ENCODE measurements at regions not wholly inside any gene's neighbourhood (a gene's known extent, or its start where the extent isn't known, plus 50 kb on each side); places are given as distances from the start of the nearest gene placed in this dataset.

GRCh38 chr6:40274058-40274457 lies 313.1 kb downstream of the LRFN2 start:
- no peak overlapping the region for H3K4me2 ChIP-seq (ENCODE audit: low read length)
- no peaks in the 10 kb centered on the region for H3K4me1 ChIP-seq
- H3K36me3 ChIP-seq (ENCODE audit: control insufficient read depth, insufficient read depth, low read length), result no peaks in the 10 kb centered on the region
- H3K9ac ChIP-seq, result no peak overlapping the region
- TF ChIP-seq CTCF (IDR thresholded peaks at IDR 0.05), result no peak
- no peaks in the 10 kb centered on the region for H3K9me3 ChIP-seq (ENCODE audit: control insufficient read depth, low read length)
- no peaks in the 10 kb centered on the region for H3K27me3 ChIP-seq (ENCODE audit: control insufficient read depth, insufficient read depth, low read length)
- no peak overlapping the region for H3K4me3 ChIP-seq (ENCODE audit: low read depth, low read length)
- no peaks in the 10 kb centered on the region for H3K79me2 ChIP-seq
- H2AFZ ChIP-seq, result no peak overlapping the region
- no peak overlapping the region for H3K27ac ChIP-seq

- no peak for TF ChIP-seq CTCF (IDR thresholded peaks at IDR 0.05)
- H2AFZ ChIP-seq, result no peak overlapping the region
Observed at GRCh38 chr6:40268614-40269013, 318.6 kb downstream of the LRFN2 start.

GRCh38 chr6:40268166-40268565 lies 319.0 kb downstream of the LRFN2 start:
- Histone ChIP-seq H3K9ac (no peak overlapping the region), H3K9me3 (ENCODE audit: control insufficient read depth, low read length) (no peaks in the 10 kb centered on the region), H3K4me1 (no peaks in the 10 kb centered on the region), H3K36me3 (ENCODE audit: control insufficient read depth, insufficient read depth, low read length) (no peaks in the 10 kb centered on the region), H3K27me3 (ENCODE audit: control insufficient read depth, insufficient read depth, low read length) (no peaks in the 10 kb centered on the region), H3K27ac (no peak overlapping the region), H3K4me2 (ENCODE audit: low read length) (no peak overlapping the region), H3K79me2 (no peaks in the 10 kb centered on the region), H2AFZ (no peak overlapping the region), H3K4me3 (ENCODE audit: low read depth, low read length) (no peak overlapping the region)
- TF ChIP-seq CTCF (IDR thresholded peaks at IDR 0.05), result no peak

More at GRCh38 chr6:40268614-40269013, 318.6 kb downstream of the LRFN2 start:
- H3K4me1 ChIP-seq, result no peaks in the 10 kb centered on the region
- H3K9ac ChIP-seq, result no peak overlapping the region
- H3K4me2 ChIP-seq (ENCODE audit: low read length), result no peak overlapping the region
- H3K27ac ChIP-seq, result no peak overlapping the region
- H3K79me2 ChIP-seq, result no peaks in the 10 kb centered on the region
- H3K4me3 ChIP-seq (ENCODE audit: low read depth, low read length), result no peak overlapping the region
- no peaks in the 10 kb centered on the region for H3K36me3 ChIP-seq (ENCODE audit: control insufficient read depth, insufficient read depth, low read length)
- no peaks in the 10 kb centered on the region for H3K27me3 ChIP-seq (ENCODE audit: control insufficient read depth, insufficient read depth, low read length)
- H3K9me3 ChIP-seq (ENCODE audit: control insufficient read depth, low read length), result no peaks in the 10 kb centered on the region

DNA sequence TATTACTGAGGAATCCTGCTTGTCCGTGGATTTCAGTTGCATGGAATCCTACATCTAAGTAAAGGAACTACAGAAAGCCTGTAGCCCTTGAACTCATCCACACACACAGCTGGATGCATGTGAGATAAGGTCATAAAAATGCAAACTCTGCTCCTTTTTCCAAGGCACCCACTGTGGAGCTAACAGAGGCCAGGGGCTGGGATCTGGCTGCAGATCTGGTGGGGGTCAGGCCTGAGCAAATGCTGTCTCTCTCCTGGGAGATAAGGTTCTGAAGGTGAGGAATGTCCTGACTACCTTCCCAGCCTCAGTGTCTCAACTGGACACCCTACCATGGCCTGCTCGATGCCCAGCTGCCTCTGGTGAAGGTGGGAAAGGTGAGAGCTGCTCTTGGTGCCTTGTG lies 321.5 kb downstream of the LRFN2 start:
- no peak overlapping the region for H3K4me3 ChIP-seq (ENCODE audit: low read depth, low read length)
- no peaks in the 10 kb centered on the region for H3K27me3 ChIP-seq (ENCODE audit: control insufficient read depth, insufficient read depth, low read length)

More for the DNA sequence above, 321.5 kb downstream of the LRFN2 start:
- no peak overlapping the region for H3K4me2 ChIP-seq (ENCODE audit: low read length)
- no peak for TF ChIP-seq CTCF (IDR thresholded peaks at IDR 0.05)
- no peaks in the 10 kb centered on the region for H3K9me3 ChIP-seq (ENCODE audit: control insufficient read depth, low read length)
- H3K4me1 ChIP-seq, result no peaks in the 10 kb centered on the region
- H3K36me3 ChIP-seq (ENCODE audit: control insufficient read depth, insufficient read depth, low read length), result no peaks in the 10 kb centered on the region
- no peak overlapping the region for H3K9ac ChIP-seq
- no peaks in the 10 kb centered on the region for H3K79me2 ChIP-seq
- no peak overlapping the region for H3K27ac ChIP-seq
- no peak overlapping the region for H2AFZ ChIP-seq

Data from parathyroid adenoma (tissue), 2 donors.